ENCODE measurements at regions not wholly inside any gene's neighbourhood (a gene's known extent, or its start where the extent isn't known, plus 50 kb on each side); places are given as distances from the start of the nearest gene placed in this dataset.
"Not testable (repeated sequence)": the region's sequence is repeated elsewhere in the genome, so short reads cannot be mapped to it uniquely, and the experiment has no call there.

DNA sequence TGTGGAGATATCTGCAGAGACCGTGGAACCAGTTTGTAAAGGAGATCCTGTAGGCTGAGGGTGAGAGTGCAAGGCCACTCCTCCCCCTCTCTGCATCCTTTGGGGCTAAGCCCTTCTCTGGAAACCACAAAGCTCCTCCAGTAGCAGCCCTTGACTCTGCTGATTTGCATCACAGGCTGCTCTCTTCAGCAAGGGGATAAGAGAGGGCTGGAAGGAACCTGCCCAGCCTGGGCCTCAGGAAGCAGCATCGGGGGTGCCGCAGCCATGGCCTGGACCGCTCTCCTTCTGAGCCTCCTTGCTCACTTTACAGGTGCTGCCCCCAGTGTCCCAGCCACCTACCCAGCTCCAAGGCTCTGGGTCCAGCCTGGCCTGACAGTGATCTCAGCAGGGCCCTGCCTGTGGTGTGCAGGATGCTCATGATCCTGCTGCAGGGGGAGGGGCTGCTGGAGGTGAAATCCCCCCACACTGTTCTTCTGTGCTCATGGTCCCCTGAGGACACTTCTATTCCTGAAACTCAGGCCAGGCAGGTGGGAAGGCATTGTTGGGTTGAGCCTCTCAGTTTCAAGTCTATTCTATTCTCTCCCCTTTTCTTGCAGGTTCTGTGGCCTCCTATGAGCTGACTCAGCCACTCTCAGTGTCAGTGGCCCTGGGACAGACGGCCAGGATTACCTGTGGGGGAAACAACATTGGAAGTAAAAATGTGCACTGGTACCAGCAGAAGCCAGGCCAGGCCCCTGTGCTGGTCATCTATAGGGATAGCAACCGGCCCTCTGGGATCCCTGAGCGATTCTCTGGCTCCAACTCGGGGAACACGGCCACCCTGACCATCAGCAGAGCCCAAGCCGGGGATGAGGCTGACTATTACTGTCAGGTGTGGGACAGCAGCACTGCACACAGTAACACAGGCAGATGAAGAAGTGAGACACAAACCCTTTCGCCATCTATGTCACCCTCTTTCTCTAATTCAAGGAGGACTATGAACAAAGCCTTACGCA lies 68.5 kb upstream of the IGLL5 start:
- in situ Hi-C loops (cut with MboI; ENCODE audit: low pct_unique_long_range_greater_than_20kb, low sequenced_read_pairs, unreplicated experiment) = no loop called here
- TF ChIP-seq, protein P1, sequence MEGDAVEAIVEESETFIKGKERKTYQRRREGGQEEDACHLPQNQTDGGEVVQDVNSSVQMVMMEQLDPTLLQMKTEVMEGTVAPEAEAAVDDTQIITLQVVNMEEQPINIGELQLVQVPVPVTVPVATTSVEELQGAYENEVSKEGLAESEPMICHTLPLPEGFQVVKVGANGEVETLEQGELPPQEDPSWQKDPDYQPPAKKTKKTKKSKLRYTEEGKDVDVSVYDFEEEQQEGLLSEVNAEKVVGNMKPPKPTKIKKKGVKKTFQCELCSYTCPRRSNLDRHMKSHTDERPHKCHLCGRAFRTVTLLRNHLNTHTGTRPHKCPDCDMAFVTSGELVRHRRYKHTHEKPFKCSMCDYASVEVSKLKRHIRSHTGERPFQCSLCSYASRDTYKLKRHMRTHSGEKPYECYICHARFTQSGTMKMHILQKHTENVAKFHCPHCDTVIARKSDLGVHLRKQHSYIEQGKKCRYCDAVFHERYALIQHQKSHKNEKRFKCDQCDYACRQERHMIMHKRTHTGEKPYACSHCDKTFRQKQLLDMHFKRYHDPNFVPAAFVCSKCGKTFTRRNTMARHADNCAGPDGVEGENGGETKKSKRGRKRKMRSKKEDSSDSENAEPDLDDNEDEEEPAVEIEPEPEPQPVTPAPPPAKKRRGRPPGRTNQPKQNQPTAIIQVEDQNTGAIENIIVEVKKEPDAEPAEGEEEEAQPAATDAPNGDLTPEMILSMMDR (IDR thresholded peaks at IDR 0.05; ENCODE audit: extremely low read depth, insufficient read depth, missing control alignments) = no peak
- peak; percentile 54 for DNase-seq (ENCODE audit: low spot score)

DNA sequence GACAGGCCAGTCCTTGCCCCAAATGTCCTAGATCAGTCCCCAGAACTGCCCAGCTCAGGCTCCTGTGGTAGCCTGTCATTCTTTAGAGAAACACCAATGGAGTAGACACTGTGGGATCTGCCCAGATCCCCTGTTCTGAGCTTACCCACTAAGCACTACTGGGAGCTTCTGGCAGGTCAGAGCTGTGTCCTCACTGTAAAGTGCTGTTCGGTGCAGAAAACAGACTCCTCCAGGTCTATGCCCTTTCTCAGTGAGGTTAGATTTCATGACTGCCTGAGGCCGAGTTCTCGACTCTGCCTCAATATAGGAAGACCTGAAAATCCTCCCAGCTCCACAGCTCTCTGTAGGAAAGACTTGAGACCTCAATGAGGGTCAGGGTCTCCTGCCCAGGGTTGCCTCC lies 67.5 kb upstream of the IGLL5 start:
- DNase-seq (ENCODE audit: low spot score) = no peak
- TF ChIP-seq, protein P1 (IDR thresholded peaks at IDR 0.05; ENCODE audit: extremely low read depth, insufficient read depth, missing control alignments) = no peak
- in situ Hi-C loops (cut with MboI; ENCODE audit: low pct_unique_long_range_greater_than_20kb, low sequenced_read_pairs, unreplicated experiment) = no loop called here

DNA sequence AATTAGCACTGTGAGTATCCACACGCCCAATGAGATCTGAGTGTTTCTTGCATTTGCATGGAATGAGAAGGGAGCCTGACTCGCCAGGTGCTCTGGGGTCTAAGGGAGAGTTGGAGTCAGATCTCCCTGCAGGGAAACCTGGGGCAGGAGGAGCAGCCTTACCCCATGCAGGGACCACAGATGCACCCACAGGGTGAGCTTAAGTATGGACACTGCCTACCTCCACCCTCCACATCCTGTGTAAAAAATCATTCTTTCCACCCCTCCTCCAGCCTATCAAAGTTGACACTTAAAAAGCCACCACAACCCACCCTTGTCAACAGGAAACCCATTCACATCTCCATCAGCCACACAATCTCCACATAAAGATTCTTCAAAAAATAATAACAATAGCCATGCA lies 67.0 kb upstream of the IGLL5 start:
- DNase-seq (ENCODE audit: low spot score) = no peak
- in situ Hi-C loops (cut with MboI; ENCODE audit: low pct_unique_long_range_greater_than_20kb, low sequenced_read_pairs, unreplicated experiment) = no loop called here
- TF ChIP-seq, protein P1 (IDR thresholded peaks at IDR 0.05; ENCODE audit: extremely low read depth, insufficient read depth, missing control alignments) = no peak

DNA sequence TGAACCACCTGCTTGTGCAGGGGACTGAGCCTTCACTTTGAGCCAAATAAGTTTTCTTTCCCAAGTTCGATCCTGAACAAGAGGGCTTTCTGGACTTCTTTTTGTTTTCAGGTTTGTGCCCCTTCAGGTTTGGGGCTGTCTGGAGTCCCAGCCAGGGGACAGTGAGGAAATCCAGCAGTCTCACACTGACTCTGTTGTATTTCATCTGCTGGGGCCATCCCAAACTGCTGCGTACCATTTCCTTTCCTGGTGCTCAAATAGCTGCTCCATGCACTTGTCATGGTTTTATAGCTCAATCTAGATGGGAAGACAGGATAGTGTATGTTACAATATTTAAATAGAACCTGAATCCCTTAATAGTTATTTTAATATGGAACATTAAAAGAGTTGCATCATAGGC lies 66.3 kb upstream of the IGLL5 start:
- TF ChIP-seq, protein P1 (IDR thresholded peaks at IDR 0.05; ENCODE audit: extremely low read depth, insufficient read depth, missing control alignments) = no peak
- no peak for DNase-seq (ENCODE audit: low spot score)
- in situ Hi-C loops (cut with MboI; ENCODE audit: low pct_unique_long_range_greater_than_20kb, low sequenced_read_pairs, unreplicated experiment) = no loop called here

DNA sequence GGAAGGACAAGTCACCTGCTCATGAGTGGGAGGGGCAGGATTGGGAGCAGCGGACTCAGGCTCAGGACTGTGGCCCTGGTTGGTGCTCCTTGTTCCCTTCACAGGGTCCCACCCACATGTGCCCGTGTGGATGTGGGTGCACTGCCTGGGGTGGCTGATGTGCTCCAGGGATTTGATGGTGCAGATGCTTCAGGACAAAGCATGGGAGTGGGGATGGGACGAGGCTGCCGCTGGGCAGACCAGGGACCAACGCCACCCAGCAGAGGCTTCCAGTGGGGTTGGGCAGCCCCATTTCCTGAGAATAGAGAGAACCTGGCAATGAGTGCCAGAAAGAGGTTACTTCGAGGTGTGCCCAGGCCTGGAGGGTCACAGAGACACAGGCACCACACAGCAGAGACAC lies 65.5 kb upstream of the IGLL5 start:
- TF ChIP-seq, protein P1 (IDR thresholded peaks at IDR 0.05; ENCODE audit: extremely low read depth, insufficient read depth, missing control alignments) = no peak
- in situ Hi-C loops (cut with MboI; ENCODE audit: low pct_unique_long_range_greater_than_20kb, low sequenced_read_pairs, unreplicated experiment) = no loop called here
- no peak for DNase-seq (ENCODE audit: low spot score)

DNA sequence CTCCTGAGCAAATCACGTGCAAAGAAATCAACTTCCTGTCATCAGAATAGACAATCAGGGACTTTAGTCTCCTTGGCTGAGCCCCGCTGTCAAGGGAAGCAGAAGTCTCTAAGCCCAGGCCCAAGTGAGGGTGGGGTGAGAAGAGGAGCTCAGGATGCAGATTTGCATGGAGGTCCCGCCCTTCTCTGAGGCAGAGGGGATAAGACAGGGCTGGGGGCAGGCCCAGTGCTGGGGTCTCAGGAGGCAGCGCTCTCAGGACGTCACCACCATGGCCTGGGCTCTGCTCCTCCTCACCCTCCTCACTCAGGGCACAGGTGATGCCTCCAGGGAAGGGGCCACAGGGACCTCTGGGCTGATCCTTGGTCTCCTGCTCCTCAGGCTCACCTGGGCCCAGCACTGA lies 65.1 kb upstream of the IGLL5 start:
- in situ Hi-C loops (cut with MboI; ENCODE audit: low pct_unique_long_range_greater_than_20kb, low sequenced_read_pairs, unreplicated experiment); DNase-seq (ENCODE audit: low spot score): not testable (repeated sequence)

DNA sequence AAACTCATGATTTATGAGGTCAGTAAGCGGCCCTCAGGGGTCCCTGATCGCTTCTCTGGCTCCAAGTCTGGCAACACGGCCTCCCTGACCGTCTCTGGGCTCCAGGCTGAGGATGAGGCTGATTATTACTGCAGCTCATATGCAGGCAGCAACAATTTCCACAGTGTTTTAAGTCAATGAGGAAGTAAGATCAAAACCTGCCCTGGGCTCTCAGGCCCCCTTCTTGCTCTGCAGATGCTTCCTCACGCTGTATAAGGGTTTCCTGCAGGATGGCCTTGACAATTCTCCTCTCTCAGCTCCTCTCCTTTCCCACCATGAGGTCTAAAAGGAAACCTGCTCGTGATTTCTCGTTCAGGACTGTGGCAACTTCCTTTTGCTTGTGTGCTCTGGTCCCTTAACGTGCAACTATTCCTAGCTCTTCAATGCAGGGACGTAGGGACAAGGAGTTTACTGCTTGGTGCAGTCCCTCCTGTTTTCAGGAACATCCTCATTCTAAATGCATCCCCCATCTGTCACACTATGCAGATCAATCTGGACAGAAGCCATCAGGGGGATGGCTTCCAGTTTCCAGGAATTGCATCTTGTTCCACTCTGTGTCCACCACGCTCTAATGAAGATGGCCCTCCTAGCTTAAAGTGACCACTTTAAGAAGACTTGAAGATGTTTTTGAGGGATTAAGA lies 64.3 kb upstream of the IGLL5 start:
- TF ChIP-seq, protein P1 (IDR thresholded peaks at IDR 0.05; ENCODE audit: extremely low read depth, insufficient read depth, missing control alignments) = no peak
- in situ Hi-C loops (cut with MboI; ENCODE audit: low pct_unique_long_range_greater_than_20kb, low sequenced_read_pairs, unreplicated experiment) = no loop called here
- DNase-seq (ENCODE audit: low spot score) = no peak
